Stimulated activated CD4-positive, alpha-beta T cell treated with anti-CD3 and anti-CD28 coated beads, Interleukin-1b, Interleukin-23, amount 100 ng/mL, for 4 hours (primary cell): ENCODE measurements at regions not wholly inside any gene's neighbourhood (a gene's known extent, or its start where the extent isn't known, plus 50 kb on each side); places are given as distances from the start of the nearest gene placed in this dataset.
"Not testable (repeated sequence)": the region's sequence is repeated elsewhere in the genome, so short reads cannot be mapped to it uniquely, and the experiment has no call there.

ENCODE experiments used
- DNase-seq, 2 donors: peaks; one replicate each; pipeline ENCODE4 v3.0.0-alpha.2; 2020; ENCODE audit warnings: low read depth in 2 of 2

DNA sequence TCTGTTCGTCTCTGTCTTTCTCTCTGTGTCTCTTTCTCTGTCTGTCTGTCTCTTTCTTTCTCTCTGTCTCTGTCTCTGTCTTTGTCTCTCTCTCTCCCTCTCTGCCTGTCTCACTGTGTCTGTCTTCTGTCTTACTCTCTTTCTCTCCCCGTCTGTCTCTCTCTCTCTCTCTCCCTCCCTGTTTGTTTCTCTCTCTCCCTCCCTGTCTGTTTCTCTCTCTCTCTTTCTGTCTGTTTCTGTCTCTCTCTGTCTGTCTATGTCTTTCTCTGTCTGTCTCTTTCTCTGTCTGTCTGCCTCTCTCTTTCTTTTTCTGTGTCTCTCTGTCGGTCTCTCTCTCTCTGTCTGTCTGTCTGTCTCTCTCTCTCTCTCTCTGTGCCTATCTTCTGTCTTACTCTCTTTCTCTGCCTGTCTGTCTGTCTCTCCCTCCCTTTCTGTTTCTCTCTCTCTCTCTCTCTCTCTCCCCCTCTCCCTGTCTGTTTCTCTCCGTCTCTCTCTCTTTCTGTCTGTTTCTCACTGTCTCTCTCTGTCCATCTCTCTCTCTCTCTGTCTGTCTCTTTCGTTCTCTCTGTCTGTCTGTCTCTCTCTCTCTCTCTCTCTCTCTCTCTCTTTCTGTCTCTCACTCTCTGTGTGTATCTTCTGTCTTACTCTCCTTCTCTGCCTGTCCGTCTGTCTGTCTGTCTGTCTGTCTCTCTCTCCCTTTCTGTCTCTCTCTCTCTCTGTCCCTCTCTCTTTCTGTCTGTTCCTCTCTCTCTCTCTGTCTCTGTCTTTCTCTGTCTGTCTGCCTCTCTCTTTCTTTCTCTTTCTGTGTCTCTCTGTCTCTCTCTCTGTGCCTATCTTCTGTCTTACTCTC lies 2065.9 kb upstream of the TPTE start:
- DNase-seq = not testable (repeated sequence)

DNA sequence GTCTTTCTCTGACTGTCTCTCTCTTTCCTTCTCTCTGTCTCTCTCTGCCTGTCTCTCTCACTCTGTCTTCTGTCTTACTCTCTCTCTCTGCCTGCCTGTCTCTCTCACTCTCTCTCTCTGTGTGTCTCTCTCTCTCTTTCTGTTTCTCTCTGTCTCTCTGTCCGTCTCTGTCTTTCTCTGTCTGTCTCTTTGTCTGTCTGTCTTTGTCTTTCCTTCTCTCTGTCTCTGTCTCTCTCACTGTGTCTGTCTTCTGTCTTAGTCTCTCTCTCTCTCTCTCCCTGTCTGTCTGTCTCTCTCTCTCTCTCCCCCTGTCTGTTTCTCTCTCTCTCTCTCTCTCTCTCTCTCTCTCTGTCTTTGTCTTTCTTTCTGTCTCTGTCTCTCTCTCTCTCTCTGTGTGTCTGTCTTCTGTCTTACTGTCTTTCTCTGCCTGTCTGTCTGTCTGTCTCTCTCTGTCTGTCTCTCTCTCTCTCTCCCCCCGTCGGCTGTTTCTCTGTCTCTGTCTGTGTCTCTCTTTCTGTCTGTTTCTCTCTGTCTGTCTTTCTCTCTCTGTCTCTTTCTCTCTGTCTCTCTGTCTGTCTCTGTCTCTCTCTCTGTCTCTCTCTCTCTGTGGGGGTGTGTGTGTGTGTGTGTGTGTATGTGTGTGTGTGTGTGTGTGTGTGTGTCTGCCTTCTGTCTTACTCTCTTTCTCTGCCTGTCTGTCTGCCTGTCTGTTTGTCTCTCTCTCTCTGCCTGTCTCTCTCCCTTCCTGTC lies 2056.8 kb upstream of the TPTE start:
- not testable (repeated sequence) for DNase-seq

DNA sequence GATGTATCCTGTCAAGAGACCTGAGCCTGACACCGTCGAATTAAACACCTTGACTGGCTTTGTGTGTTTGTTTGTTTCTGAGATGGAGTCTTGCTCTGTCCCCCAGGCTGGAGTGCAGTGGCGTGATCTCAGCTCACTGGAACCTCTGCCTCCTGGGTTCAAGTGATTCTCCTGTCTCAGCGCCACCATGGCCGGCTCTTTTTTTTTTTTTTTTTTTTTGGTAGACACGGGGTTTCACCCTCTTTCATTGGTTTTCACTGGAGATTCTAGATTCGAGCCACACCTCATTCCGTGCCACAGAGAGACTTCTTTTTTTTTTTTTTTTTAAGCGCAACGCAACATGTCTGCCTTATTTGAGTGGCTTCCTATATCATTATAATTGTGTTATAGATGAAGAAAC lies 2054.7 kb upstream of the TPTE start:
- DNase-seq = not testable (repeated sequence)
